ENCODE measurements at regions not wholly inside any gene's neighbourhood (a gene's known extent, or its start where the extent isn't known, plus 50 kb on each side); places are given as distances from the start of the nearest gene placed in this dataset.

DNA sequence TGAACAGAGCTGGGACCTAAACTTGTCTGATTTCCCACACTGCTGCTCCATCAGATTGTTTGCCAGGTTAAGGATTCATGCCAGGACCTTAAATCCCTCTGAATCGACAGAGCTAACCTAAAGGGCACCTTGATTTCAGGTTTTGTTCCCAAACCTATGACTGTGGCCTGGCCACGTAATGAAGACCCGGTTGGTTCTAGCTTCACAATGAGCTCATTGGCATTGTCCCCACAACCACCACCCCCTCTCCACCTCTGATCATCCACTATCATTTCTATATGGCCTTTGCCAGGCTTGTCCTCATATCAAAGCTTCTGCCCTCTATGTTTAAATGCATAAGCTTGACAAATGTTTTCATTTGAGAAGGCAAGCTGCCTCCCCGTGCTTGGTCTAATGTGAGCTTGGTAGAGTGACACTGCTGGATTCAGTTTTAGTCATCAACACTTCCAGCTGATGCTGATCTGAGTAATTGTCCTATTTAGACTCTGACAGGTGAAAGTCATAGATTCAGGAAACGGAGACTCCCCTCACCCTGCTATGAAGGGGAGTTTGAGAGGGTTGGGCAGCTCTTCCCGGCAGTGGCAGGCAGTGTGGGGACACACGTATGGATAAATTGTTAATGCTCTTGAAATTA, 407.1 kb upstream of the CFAP20DC start:
- 7% methylated on average over 7 of the region's 7 CpGs for WGBS (ENCODE audit: missing lambda C conversion rate)

More for the DNA sequence above, 407.1 kb upstream of the CFAP20DC start:
- no peak for TF ChIP-seq KDM5A (IDR thresholded peaks at IDR 0.05)
- no peak for TF ChIP-seq RFX5 (IDR thresholded peaks at IDR 0.05)
- TF ChIP-seq, protein P1, sequence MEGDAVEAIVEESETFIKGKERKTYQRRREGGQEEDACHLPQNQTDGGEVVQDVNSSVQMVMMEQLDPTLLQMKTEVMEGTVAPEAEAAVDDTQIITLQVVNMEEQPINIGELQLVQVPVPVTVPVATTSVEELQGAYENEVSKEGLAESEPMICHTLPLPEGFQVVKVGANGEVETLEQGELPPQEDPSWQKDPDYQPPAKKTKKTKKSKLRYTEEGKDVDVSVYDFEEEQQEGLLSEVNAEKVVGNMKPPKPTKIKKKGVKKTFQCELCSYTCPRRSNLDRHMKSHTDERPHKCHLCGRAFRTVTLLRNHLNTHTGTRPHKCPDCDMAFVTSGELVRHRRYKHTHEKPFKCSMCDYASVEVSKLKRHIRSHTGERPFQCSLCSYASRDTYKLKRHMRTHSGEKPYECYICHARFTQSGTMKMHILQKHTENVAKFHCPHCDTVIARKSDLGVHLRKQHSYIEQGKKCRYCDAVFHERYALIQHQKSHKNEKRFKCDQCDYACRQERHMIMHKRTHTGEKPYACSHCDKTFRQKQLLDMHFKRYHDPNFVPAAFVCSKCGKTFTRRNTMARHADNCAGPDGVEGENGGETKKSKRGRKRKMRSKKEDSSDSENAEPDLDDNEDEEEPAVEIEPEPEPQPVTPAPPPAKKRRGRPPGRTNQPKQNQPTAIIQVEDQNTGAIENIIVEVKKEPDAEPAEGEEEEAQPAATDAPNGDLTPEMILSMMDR (IDR thresholded peaks at IDR 0.05): no peak
- TF ChIP-seq HEYL (CRISPR knock-in tag; IDR thresholded peaks at IDR 0.05): no peak
- TF ChIP-seq, protein P2, sequence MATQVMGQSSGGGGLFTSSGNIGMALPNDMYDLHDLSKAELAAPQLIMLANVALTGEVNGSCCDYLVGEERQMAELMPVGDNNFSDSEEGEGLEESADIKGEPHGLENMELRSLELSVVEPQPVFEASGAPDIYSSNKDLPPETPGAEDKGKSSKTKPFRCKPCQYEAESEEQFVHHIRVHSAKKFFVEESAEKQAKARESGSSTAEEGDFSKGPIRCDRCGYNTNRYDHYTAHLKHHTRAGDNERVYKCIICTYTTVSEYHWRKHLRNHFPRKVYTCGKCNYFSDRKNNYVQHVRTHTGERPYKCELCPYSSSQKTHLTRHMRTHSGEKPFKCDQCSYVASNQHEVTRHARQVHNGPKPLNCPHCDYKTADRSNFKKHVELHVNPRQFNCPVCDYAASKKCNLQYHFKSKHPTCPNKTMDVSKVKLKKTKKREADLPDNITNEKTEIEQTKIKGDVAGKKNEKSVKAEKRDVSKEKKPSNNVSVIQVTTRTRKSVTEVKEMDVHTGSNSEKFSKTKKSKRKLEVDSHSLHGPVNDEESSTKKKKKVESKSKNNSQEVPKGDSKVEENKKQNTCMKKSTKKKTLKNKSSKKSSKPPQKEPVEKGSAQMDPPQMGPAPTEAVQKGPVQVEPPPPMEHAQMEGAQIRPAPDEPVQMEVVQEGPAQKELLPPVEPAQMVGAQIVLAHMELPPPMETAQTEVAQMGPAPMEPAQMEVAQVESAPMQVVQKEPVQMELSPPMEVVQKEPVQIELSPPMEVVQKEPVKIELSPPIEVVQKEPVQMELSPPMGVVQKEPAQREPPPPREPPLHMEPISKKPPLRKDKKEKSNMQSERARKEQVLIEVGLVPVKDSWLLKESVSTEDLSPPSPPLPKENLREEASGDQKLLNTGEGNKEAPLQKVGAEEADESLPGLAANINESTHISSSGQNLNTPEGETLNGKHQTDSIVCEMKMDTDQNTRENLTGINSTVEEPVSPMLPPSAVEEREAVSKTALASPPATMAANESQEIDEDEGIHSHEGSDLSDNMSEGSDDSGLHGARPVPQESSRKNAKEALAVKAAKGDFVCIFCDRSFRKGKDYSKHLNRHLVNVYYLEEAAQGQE (IDR thresholded peaks at IDR 0.05): no peak
- no peak for TF ChIP-seq GATA3 (IDR thresholded peaks at IDR 0.05; ENCODE audit: borderline replicate concordance)
- TF ChIP-seq EHF (CRISPR knock-in tag; IDR thresholded peaks at IDR 0.05): no peak
- no peak for TF ChIP-seq ESRRA (IDR thresholded peaks at IDR 0.05; ENCODE audit: borderline replicate concordance, low read length)
- TF ChIP-seq KDM1A (IDR thresholded peaks at IDR 0.05; ENCODE audit: low read depth): no peak
- no peak for TF ChIP-seq HDAC2 (IDR thresholded peaks at IDR 0.05)
- no peak for TF ChIP-seq POLR2AphosphoS2 (conservative IDR thresholded peaks at IDR 0.05; ENCODE audit: low read length)
- TF ChIP-seq NFE2L2 (conservative IDR thresholded peaks at IDR 0.05; ENCODE audit: low read length): no peak
- no peak for TF ChIP-seq JUNB (IDR thresholded peaks at IDR 0.05)
- TF ChIP-seq CBX2 (IDR thresholded peaks at IDR 0.05; ENCODE audit: borderline replicate concordance, low read depth): no peak
- TF ChIP-seq HOXB13 (CRISPR knock-in tag; IDR thresholded peaks at IDR 0.05; ENCODE audit: low read depth): no peak
- no peak for TF ChIP-seq TFCP2L1 (CRISPR knock-in tag; IDR thresholded peaks at IDR 0.05)
- no peak for TF ChIP-seq EHMT2 (IDR thresholded peaks at IDR 0.05; ENCODE audit: low read depth)
- TF ChIP-seq ELK1 (IDR thresholded peaks at IDR 0.05; ENCODE audit: low read depth, low read length): no peak
- TF ChIP-seq HOXB5 (CRISPR knock-in tag; IDR thresholded peaks at IDR 0.05): no peak
- TF ChIP-seq, protein P3, sequence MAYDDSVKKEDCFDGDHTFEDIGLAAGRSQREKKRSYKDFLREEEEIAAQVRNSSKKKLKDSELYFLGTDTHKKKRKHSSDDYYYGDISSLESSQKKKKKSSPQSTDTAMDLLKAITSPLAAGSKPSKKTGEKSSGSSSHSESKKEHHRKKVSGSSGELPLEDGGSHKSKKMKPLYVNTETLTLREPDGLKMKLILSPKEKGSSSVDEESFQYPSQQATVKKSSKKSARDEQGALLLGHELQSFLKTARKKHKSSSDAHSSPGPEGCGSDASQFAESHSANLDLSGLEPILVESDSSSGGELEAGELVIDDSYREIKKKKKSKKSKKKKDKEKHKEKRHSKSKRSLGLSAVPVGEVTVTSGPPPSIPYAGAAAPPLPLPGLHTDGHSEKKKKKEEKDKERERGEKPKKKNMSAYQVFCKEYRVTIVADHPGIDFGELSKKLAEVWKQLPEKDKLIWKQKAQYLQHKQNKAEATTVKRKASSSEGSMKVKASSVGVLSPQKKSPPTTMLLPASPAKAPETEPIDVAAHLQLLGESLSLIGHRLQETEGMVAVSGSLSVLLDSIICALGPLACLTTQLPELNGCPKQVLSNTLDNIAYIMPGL (CRISPR knock-in tag; IDR thresholded peaks at IDR 0.05; ENCODE audit: borderline replicate concordance): no peak
- Histone ChIP-seq H3K4me3 (no peak overlapping the region), H3K4me2 (no peak overlapping the region), H3K4me1 (no peaks in the 10 kb centered on the region), H3K27ac (no peak overlapping the region), H3K9me3 (no peaks in the 10 kb centered on the region)
- ChIA-PET CTCF (no interaction called here), POLR2A (no interaction called here)
- DNase-seq (ENCODE audit: low read depth in 1 of 2, low spot score in 1 of 2) (no peak), ATAC-seq (no peak), FAIRE-seq (no peak)
